ENCODE measurements at regions not wholly inside any gene's neighbourhood (a gene's known extent, or its start where the extent isn't known, plus 50 kb on each side); places are given as distances from the start of the nearest gene placed in this dataset.

- TF ChIP-seq, protein P1, sequence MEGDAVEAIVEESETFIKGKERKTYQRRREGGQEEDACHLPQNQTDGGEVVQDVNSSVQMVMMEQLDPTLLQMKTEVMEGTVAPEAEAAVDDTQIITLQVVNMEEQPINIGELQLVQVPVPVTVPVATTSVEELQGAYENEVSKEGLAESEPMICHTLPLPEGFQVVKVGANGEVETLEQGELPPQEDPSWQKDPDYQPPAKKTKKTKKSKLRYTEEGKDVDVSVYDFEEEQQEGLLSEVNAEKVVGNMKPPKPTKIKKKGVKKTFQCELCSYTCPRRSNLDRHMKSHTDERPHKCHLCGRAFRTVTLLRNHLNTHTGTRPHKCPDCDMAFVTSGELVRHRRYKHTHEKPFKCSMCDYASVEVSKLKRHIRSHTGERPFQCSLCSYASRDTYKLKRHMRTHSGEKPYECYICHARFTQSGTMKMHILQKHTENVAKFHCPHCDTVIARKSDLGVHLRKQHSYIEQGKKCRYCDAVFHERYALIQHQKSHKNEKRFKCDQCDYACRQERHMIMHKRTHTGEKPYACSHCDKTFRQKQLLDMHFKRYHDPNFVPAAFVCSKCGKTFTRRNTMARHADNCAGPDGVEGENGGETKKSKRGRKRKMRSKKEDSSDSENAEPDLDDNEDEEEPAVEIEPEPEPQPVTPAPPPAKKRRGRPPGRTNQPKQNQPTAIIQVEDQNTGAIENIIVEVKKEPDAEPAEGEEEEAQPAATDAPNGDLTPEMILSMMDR (conservative IDR thresholded peaks at IDR 0.05): no peak
- TF ChIP-seq ZFX (IDR thresholded peaks at IDR 0.05): no peak
Observed at GRCh38 chr12:125222876-125223275, 157.6 kb downstream of the AACS start.
